GM12878 (cell line): ENCODE measurements at regions not wholly inside any gene's neighbourhood (a gene's known extent, or its start where the extent isn't known, plus 50 kb on each side); places are given as distances from the start of the nearest gene placed in this dataset.

Source experiments
- ATF2 ChIP-seq: IDR thresholded peaks from 2 replicates; pipeline ENCODE4 v1.6.1; 2012; ENCODE audit warnings: low read length, inconsistent platforms
- CTCF ChIP-seq, 3 experiments: IDR thresholded peaks in 2 of 3; conservative IDR thresholded peaks in 1 of 3; 2 replicates each; pipeline ENCODE4 v1.5.1; 2011; ENCODE audit warnings: low read depth in 3 of 3, low read length in 3 of 3, mild to moderate bottlenecking in 3 of 3, control low read depth in 2 of 3, moderate library complexity in 2 of 3, inconsistent platforms in 1 of 3, mixed read lengths in 1 of 3; ENCODE audit not compliant: control insufficient read depth in 2 of 3, insufficient read depth in 1 of 3; ENCODE audit errors: extremely low read depth in 1 of 3
- IKZF1 ChIP-seq: fragments of 450-650 bp; conservative IDR thresholded peaks from 2 replicates; pipeline ENCODE4 v1.6.1; 2017; ENCODE audit warnings: antibody characterized with exemption, mild to moderate bottlenecking
- JUND ChIP-seq: IDR thresholded peaks from 2 replicates; pipeline ENCODE4 v1.6.1; 2012; ENCODE audit warnings: low read depth, mild to moderate bottlenecking, low read length, improper control_type of control experiment, moderate library complexity
- MLLT1 ChIP-seq: fragments of 450-650 bp; IDR thresholded peaks from 2 replicates; pipeline ENCODE4 v1.6.1; 2016; ENCODE audit warnings: mild to moderate bottlenecking
- NRF1 ChIP-seq: conservative IDR thresholded peaks from 2 replicates; pipeline ENCODE4 v1.6.1; 2011; ENCODE audit warnings: mild to moderate bottlenecking, low read depth, low read length, improper control_type of control experiment
- POLR2A ChIP-seq: IDR thresholded peaks from 2 replicates; pipeline ENCODE4 v1.6.1; 2011; ENCODE audit warnings: low read depth, mild to moderate bottlenecking, low read length

GRCh38 chr10:90171014-90171722, 469.8 kb downstream of the KIF20B start:
- TF ChIP-seq ATF2 (no peak), NRF1 (no peak), JUND (no peak), POLR2A (no peak), CTCF (IDR thresholded peaks at IDR 0.05 in 2 of 3, conservative IDR thresholded peaks at IDR 0.05 in 1 of 3; ENCODE audit: control insufficient read depth in 2 of 3, extremely low read depth in 1 of 3, insufficient read depth in 1 of 3, low read depth in 3 of 3, low read length in 3 of 3) (no peak), MLLT1 (no peak), IKZF1 (no peak)
